ENCODE measurements at regions not wholly inside any gene's neighbourhood (a gene's known extent, or its start where the extent isn't known, plus 50 kb on each side); places are given as distances from the start of the nearest gene placed in this dataset.

DNA sequence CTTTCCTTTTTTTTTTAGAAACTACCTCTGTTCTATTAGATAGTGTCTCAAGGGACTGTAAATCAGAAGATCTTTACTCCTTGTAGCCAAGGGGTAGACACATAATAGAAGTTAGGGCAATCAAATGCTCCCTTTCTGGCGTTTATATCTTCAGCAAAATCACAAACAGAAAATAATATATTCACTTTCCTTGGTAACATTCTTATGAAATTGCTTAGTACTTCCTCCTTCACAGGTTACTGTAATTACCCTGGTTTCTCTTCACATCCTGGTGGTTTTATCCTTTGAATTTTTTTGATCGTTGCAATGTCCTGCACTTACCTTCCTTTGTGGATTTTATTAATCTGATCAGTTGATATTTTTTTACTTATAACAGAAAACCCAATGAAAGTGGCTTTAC lies 1064.9 kb downstream of the NCAM2 start:
- ATAC-seq (no peak), FAIRE-seq (no peak), DNase-seq (ENCODE audit: low read depth, low spot score) (no peak)
- Histone ChIP-seq H3K27ac (ENCODE audit: control insufficient read depth, insufficient read depth) (no peak overlapping the region), H4K20me1 (ENCODE audit: control insufficient read depth, insufficient read depth) (no peaks in the 10 kb centered on the region), H3K27me3 (replicated peaks in 1 of 2; ENCODE audit: control insufficient read depth in 2 of 2, insufficient read depth in 2 of 2, low read length in 1 of 2) (no peaks in the 10 kb centered on the region), H3K9ac (ENCODE audit: control insufficient read depth, insufficient read depth, low read length) (no peak overlapping the region), H2AFZ (ENCODE audit: control insufficient read depth, low read depth, low read length) (no peak overlapping the region), H3K36me3 (ENCODE audit: control insufficient read depth in 2 of 2, insufficient read depth in 2 of 2, low read length in 1 of 2) (no peaks in the 10 kb centered on the region), H3K4me3 (no peak overlapping the region), H3K4me1 (ENCODE audit: control insufficient read depth, insufficient read depth, low read length) (no peaks in the 10 kb centered on the region), H3K79me2 (ENCODE audit: control insufficient read depth, insufficient read depth, low read length) (no peaks in the 10 kb centered on the region), H3K4me2 (ENCODE audit: control insufficient read depth, insufficient read depth) (no peak overlapping the region), H3K9me3 (replicated peaks; ENCODE audit: control insufficient read depth, insufficient read depth, low read length) (no peaks in the 10 kb centered on the region)
- no TSS peak for BruUV-seq (replicated peaks)
- ChIA-PET SMC1A (ENCODE audit: uncharacterized antibody, unreplicated experiment) (no interaction called here), POLR2A (no interaction called here), CTCF (no interaction called here), RAD21 (ENCODE audit: unreplicated experiment) (no interaction called here)
- in situ Hi-C loops (cut with MboI), result no loop called here
- intact Hi-C loops (cut with micrococcal nuclease; ENCODE audit: unreplicated experiment), result no loop called here
- WGBS (ENCODE audit: insufficient coverage, insufficient replicate concordance, low lambda C conversion rate, missing lambda C conversion rate), result 0% methylated on average over 2 of the region's 2 CpGs
- TF ChIP-seq TCF12 (IDR thresholded peaks at IDR 0.05; ENCODE audit: low read depth, low read length), result no peak
- no peak for TF ChIP-seq E2F4 (IDR thresholded peaks at IDR 0.05; ENCODE audit: low read depth, low read length)
- TF ChIP-seq ZBTB40 (IDR thresholded peaks at IDR 0.05; ENCODE audit: borderline replicate concordance), result no peak
- no peak for TF ChIP-seq CBX5 (IDR thresholded peaks at IDR 0.05; ENCODE audit: low read depth)
- no peak for TF ChIP-seq MYB (IDR thresholded peaks at IDR 0.05; ENCODE audit: borderline replicate concordance, low read depth, low read length)
- no peak for TF ChIP-seq MEF2A (IDR thresholded peaks at IDR 0.05; ENCODE audit: insufficient read depth, low read depth, low read length)
- no peak for TF ChIP-seq SMARCA5 (IDR thresholded peaks at IDR 0.05)
- no peak for TF ChIP-seq BCL3 (IDR thresholded peaks at IDR 0.05; ENCODE audit: borderline replicate concordance, insufficient read depth, low read depth, low read length, poor library complexity, severe bottlenecking)
- TF ChIP-seq HDAC6 (IDR thresholded peaks at IDR 0.05; ENCODE audit: unreplicated experiment), result no peak
- TF ChIP-seq, protein P1, sequence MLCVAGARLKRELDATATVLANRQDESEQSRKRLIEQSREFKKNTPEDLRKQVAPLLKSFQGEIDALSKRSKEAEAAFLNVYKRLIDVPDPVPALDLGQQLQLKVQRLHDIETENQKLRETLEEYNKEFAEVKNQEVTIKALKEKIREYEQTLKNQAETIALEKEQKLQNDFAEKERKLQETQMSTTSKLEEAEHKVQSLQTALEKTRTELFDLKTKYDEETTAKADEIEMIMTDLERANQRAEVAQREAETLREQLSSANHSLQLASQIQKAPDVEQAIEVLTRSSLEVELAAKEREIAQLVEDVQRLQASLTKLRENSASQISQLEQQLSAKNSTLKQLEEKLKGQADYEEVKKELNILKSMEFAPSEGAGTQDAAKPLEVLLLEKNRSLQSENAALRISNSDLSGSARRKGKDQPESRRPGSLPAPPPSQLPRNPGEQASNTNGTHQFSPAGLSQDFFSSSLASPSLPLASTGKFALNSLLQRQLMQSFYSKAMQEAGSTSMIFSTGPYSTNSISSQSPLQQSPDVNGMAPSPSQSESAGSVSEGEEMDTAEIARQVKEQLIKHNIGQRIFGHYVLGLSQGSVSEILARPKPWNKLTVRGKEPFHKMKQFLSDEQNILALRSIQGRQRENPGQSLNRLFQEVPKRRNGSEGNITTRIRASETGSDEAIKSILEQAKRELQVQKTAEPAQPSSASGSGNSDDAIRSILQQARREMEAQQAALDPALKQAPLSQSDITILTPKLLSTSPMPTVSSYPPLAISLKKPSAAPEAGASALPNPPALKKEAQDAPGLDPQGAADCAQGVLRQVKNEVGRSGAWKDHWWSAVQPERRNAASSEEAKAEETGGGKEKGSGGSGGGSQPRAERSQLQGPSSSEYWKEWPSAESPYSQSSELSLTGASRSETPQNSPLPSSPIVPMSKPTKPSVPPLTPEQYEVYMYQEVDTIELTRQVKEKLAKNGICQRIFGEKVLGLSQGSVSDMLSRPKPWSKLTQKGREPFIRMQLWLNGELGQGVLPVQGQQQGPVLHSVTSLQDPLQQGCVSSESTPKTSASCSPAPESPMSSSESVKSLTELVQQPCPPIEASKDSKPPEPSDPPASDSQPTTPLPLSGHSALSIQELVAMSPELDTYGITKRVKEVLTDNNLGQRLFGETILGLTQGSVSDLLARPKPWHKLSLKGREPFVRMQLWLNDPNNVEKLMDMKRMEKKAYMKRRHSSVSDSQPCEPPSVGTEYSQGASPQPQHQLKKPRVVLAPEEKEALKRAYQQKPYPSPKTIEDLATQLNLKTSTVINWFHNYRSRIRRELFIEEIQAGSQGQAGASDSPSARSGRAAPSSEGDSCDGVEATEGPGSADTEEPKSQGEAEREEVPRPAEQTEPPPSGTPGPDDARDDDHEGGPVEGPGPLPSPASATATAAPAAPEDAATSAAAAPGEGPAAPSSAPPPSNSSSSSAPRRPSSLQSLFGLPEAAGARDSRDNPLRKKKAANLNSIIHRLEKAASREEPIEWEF (IDR thresholded peaks at IDR 0.05; ENCODE audit: insufficient replicate concordance, low read depth, low read length), result no peak
